NCI-H82 treated with DMSO at 0.1 percent for 48 hours (cell line): ENCODE measurements at regions not wholly inside any gene's neighbourhood (a gene's known extent, or its start where the extent isn't known, plus 50 kb on each side); places are given as distances from the start of the nearest gene placed in this dataset.
"Not testable (repeated sequence)": the region's sequence is repeated elsewhere in the genome, so short reads cannot be mapped to it uniquely, and the experiment has no call there.

Experiments used
- DNase-seq: peaks from one replicate; lab custom pipeline; 2025; ENCODE audit not compliant: unreplicated experiment; lab: John Stamatoyannopoulos, UW

- DNase-seq = no peak
These were observed 492.5 kb downstream of the SOX11 start for GRCh38 chr2:6184532-6185292.

- no peak for DNase-seq
These were observed 494.4 kb downstream of the SOX11 start for GRCh38 chr2:6186332-6187151.

- DNase-seq = no peak
These were observed 504.3 kb downstream of the SOX11 start for GRCh38 chr2:6196449-6196848.

GRCh38 chr2:6198370-6198919 lies 506.3 kb downstream of the SOX11 start:
- not testable (repeated sequence) for DNase-seq

GRCh38 chr2:6202756-6203155 lies 510.6 kb downstream of the SOX11 start:
- no peak for DNase-seq

GRCh38 chr2:6203291-6203959 lies 511.2 kb downstream of the SOX11 start:
- no peak for DNase-seq

- no peak for DNase-seq
These were observed 514.7 kb downstream of the SOX11 start for GRCh38 chr2:6206882-6207281.

- DNase-seq = no peak
These were observed 519.1 kb downstream of the SOX11 start for GRCh38 chr2:6211236-6211635.

- DNase-seq = no peak
These were observed 520.3 kb downstream of the SOX11 start for GRCh38 chr2:6212491-6212890.

GRCh38 chr2:6213056-6213780 lies 521.0 kb downstream of the SOX11 start:
- DNase-seq = no peak

GRCh38 chr2:6214471-6214870 lies 522.3 kb downstream of the SOX11 start:
- DNase-seq = no peak

- DNase-seq = no peak
These were observed 522.9 kb downstream of the SOX11 start for GRCh38 chr2:6215053-6215452.

- no peak for DNase-seq
These were observed 524.0 kb downstream of the SOX11 start for GRCh38 chr2:6216234-6216633.

- DNase-seq = no peak
These were observed 526.7 kb downstream of the SOX11 start for GRCh38 chr2:6218926-6219325.

- no peak for DNase-seq
These were observed 527.7 kb downstream of the SOX11 start for GRCh38 chr2:6219906-6220305.

GRCh38 chr2:6222296-6222695 lies 530.1 kb downstream of the SOX11 start:
- no peak for DNase-seq

- no peak for DNase-seq
These were observed 532.1 kb downstream of the SOX11 start for GRCh38 chr2:6224267-6224666.

GRCh38 chr2:6228251-6228650 lies 536.1 kb downstream of the SOX11 start:
- DNase-seq = no peak

- no peak for DNase-seq
These were observed 539.0 kb downstream of the SOX11 start for GRCh38 chr2:6231166-6231565.

GRCh38 chr2:6233993-6234392 lies 541.8 kb downstream of the SOX11 start:
- DNase-seq = no peak

GRCh38 chr2:6234702-6235101 lies 542.5 kb downstream of the SOX11 start:
- DNase-seq = no peak
